Mucosa of rectum (tissue), 2 donors: ENCODE measurements at regions not wholly inside any gene's neighbourhood (a gene's known extent, or its start where the extent isn't known, plus 50 kb on each side); places are given as distances from the start of the nearest gene placed in this dataset.

Source experiments
- H3K27ac ChIP-seq, 2 donors: one replicate each; pipeline ENCODE4 v1.7.0; 2013; ENCODE audit warnings: inconsistent platforms in 2 of 2, low read depth in 2 of 2, low read length in 2 of 2
- H3K27me3 ChIP-seq, 2 donors: one replicate each; pipeline ENCODE4 v1.7.0; 2013; ENCODE audit warnings: low read length in 2 of 2; ENCODE audit not compliant: control insufficient read depth in 2 of 2, insufficient read depth in 2 of 2
- H3K36me3 ChIP-seq, 2 donors: one replicate each; pipeline ENCODE4 v1.7.0; 2013; ENCODE audit warnings: low read length in 2 of 2; ENCODE audit not compliant: control insufficient read depth in 2 of 2, insufficient read depth in 2 of 2
- H3K4me1 ChIP-seq, 2 donors: one replicate each; pipeline ENCODE4 v1.7.0; 2013; ENCODE audit warnings: low read length in 2 of 2, mild to moderate bottlenecking in 1 of 2; ENCODE audit not compliant: control insufficient read depth in 2 of 2, insufficient read depth in 2 of 2
- H3K4me3 ChIP-seq, 2 donors: one replicate each; pipeline ENCODE4 v1.7.0; 2013; ENCODE audit warnings: low read length in 2 of 2
- H3K9ac ChIP-seq, 2 donors: one replicate each; pipeline ENCODE4 v1.7.0; 2013; ENCODE audit warnings: low read length in 2 of 2, low read depth in 1 of 2, mild to moderate bottlenecking in 1 of 2
- H3K9me3 ChIP-seq, 2 donors: one replicate each; pipeline ENCODE4 v1.7.0; 2013; ENCODE audit warnings: low read length in 2 of 2; ENCODE audit not compliant: control insufficient read depth in 2 of 2
- donor health status: healthy.
- donor health status: Normal muscosa, but diverticular disease.

DNA sequence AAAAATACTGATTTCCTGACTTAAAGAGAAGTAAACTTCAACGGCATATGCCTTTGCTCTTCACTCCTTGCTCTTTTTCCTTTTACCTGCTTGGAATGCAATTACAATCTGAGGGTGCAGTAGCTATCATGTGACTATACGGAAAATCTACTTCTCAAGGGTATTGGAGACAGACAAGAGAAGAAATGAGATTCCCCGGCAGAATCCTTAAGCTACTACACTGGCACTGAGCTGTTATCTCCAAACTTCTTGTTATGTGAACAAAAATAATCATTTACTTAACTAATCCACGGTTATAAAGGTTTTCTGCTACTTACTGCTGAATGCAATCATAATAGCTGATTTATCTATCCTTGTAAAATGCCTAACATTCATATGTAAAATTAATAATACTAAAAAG lies 118.0 kb upstream of the IFNG-AS1 start:
- no peaks in the 10 kb centered on the region for H3K27me3 ChIP-seq
- no peak overlapping the region for H3K27ac ChIP-seq
- no peak overlapping the region for H3K4me3 ChIP-seq
- no peaks in the 10 kb centered on the region for H3K36me3 ChIP-seq
- no peaks in the 10 kb centered on the region for H3K9me3 ChIP-seq
- no peaks in the 10 kb centered on the region for H3K4me1 ChIP-seq
- H3K9ac ChIP-seq, result no peak overlapping the region

DNA sequence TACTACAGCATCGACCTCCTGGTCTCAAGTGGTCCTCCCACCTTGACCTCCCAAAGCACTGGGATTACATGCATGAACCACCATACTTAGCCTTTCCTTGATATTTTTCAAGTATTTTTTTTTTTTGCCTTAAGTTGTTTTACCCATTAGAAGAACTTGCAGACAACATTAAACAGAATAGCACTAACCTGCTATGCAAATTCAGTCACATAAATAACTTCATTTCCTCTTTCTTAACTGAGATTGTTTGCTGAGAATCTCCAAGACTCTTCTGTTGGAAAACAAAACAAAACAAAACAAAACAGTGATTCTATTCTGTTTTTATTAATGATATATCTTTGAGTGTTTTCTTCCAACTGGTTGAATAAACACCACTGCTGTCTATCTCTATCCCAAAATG lies 115.9 kb upstream of the IFNG-AS1 start:
- no peak overlapping the region for H3K4me3 ChIP-seq
- H3K4me1 ChIP-seq, result no peaks in the 10 kb centered on the region
- H3K9ac ChIP-seq, result no peak overlapping the region
- H3K27ac ChIP-seq, result no peak overlapping the region
- no peaks in the 10 kb centered on the region for H3K9me3 ChIP-seq
- H3K36me3 ChIP-seq, result no peaks in the 10 kb centered on the region
- H3K27me3 ChIP-seq, result no peaks in the 10 kb centered on the region

DNA sequence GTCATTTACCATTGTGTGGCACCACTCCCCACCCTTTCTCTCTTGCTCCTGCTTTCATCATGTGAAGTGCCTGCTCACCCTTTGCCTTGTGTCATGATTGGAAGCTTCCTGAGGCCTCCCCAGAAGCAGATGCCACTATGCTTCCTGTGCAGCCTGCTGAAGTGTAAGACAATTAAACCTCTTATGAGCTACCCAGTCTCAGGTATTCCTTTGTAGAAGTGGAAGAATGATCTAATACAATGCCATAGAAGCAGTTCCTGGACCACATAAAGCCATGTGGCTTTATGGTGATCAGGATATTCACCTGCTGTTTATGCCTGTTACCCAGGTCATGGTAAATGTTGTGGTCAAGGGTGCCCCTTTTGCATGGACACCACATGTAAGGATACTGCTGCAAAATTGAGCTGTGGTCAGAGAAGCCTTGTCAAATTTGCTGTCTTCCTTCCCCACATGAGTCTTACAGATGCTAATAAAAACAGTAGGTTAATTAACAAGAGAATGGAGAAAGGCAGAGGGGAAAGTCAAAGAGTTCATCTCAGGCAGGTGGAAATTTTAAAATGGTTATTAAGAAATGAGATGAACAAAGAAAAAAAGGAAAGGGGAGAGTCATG lies 112.8 kb upstream of the IFNG-AS1 start:
- no peak overlapping the region for H3K27ac ChIP-seq
- no peak overlapping the region for H3K9ac ChIP-seq
- no peak overlapping the region for H3K4me3 ChIP-seq
- no peaks in the 10 kb centered on the region for H3K9me3 ChIP-seq
- no peaks in the 10 kb centered on the region for H3K27me3 ChIP-seq
- H3K36me3 ChIP-seq, result no peaks in the 10 kb centered on the region
- H3K4me1 ChIP-seq, result no peaks in the 10 kb centered on the region

DNA sequence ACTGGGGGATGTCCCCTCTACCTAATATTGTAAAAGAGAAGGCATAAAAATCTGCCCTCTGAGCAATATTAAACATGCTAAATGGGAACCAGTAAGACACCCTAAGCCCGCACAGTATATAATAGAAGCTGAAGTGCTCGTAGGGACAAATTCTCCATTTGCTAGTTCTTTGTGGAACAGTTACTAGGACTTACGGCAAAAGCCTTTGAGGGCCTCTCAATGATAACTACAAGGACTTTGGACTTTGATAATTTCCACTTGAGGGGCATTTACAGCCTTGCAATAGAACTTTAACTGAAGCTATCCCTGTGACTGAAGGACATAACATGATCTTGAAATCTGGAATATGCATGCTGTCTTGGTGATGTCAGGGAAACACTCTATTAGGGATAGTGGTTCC lies 111.5 kb upstream of the IFNG-AS1 start:
- no peaks in the 10 kb centered on the region for H3K9me3 ChIP-seq
- H3K4me1 ChIP-seq, result no peaks in the 10 kb centered on the region
- no peak overlapping the region for H3K4me3 ChIP-seq
- H3K9ac ChIP-seq, result no peak overlapping the region
- no peak overlapping the region for H3K27ac ChIP-seq
- no peaks in the 10 kb centered on the region for H3K27me3 ChIP-seq
- H3K36me3 ChIP-seq, result no peaks in the 10 kb centered on the region

DNA sequence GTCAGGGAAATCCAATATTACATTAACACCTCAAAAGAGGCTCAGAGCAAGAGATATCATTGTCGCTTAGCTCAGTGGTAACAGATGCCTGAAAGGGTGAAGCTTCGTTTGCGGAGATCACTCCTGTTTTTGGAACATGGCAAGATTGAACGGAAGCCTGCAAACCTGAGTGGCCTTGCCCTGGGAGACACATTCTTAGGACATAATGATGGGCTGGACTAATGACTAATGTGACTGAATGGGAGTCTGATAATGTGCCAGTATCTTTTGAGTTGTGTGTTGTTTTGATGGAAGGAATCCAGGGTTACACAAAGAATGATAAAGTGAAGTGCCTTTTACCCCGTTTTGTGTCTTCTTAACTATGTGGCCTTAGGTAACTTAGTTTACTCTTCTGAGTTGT lies 109.3 kb upstream of the IFNG-AS1 start:
- Histone ChIP-seq H3K27me3 (no peaks in the 10 kb centered on the region), H3K36me3 (no peaks in the 10 kb centered on the region), H3K4me1 (no peaks in the 10 kb centered on the region), H3K9ac (no peak overlapping the region), H3K9me3 (no peaks in the 10 kb centered on the region), H3K27ac (no peak overlapping the region), H3K4me3 (no peak overlapping the region)

DNA sequence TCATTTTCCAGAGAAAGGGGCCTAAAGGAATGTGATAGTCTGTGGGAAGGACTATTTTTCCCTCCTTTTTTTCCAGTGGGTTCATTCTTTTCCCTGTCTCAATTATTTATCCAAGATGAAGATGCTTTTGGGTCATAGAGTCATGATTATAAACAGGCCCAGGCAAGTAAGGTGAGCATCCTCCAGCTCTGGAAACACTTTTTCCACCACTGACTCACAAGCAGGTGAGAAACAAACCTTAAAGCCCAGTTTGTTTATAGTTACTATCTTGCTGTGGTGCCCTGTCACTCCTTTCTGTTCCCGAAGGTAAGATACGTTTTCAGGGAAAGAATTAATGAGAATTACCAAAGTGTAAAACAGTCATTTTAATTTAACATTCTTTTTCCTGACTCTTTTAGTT lies 107.7 kb upstream of the IFNG-AS1 start:
- Histone ChIP-seq H3K4me1 (no peaks in the 10 kb centered on the region), H3K27me3 (no peaks in the 10 kb centered on the region), H3K36me3 (no peaks in the 10 kb centered on the region), H3K4me3 (no peak overlapping the region), H3K9me3 (no peaks in the 10 kb centered on the region), H3K9ac (no peak overlapping the region), H3K27ac (no peak overlapping the region)

DNA sequence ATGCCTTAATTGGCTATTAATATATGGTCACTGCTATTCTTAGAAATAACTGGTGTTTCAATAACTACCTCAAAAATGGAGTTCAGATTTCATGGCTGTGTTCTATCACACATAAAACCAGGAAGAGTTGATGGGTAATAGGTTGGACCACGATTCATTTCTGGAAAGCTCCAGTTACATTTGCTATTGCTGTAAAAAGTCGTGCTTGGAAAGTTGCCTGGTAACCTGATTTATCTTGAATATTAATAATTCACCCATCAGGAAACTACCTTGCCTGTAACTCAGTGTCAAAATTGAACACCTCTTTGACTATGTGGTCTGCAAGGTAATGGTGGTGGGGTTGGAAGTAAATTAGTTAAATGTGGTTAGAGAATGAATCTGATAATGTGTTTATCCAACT lies 104.7 kb upstream of the IFNG-AS1 start:
- H3K4me1 ChIP-seq, result no peaks in the 10 kb centered on the region
- H3K9ac ChIP-seq, result no peak overlapping the region
- no peaks in the 10 kb centered on the region for H3K27me3 ChIP-seq
- H3K4me3 ChIP-seq, result no peak overlapping the region
- no peak overlapping the region for H3K27ac ChIP-seq
- no peaks in the 10 kb centered on the region for H3K36me3 ChIP-seq
- H3K9me3 ChIP-seq, result no peaks in the 10 kb centered on the region

DNA sequence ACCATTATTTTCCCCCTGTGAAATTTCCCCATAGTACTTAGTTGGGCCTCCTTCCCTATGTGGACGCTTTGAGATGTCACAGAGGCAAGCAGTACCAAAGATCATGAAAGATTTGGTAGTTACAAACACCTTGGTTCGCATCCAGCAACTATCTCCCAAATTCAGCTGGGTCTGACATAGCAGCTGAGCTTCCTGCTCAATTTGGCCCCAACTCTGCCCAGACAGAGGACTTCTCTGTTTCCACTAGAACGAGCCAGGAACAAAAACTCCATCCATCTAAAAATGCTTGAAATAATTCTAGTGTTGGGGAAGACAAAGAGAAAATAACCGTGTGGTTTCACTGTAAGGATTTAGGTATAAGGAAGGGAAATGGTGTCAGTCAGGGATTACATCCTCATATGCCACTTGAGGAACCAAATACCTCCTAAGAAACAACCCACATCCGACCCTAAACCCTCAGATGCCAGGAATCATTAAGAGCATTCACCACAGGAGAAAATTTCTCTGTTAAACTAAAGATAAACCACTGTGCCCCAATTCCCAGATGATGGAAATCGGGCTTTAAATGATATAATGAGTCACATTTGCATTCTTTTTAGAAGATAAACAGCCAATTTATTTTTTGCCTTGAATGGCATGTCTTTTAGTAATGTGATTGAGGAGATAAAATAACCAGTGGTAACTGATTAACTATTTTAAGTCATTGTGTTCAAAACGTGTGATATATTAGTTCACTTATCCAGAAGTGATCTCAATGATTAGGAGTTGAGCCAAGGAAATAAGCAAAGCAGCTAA lies 103.7 kb upstream of the IFNG-AS1 start:
- Histone ChIP-seq H3K27ac (no peak overlapping the region), H3K9me3 (no peaks in the 10 kb centered on the region), H3K4me3 (no peak overlapping the region), H3K9ac (no peak overlapping the region), H3K36me3 (no peaks in the 10 kb centered on the region), H3K4me1 (no peaks in the 10 kb centered on the region), H3K27me3 (no peaks in the 10 kb centered on the region)

DNA sequence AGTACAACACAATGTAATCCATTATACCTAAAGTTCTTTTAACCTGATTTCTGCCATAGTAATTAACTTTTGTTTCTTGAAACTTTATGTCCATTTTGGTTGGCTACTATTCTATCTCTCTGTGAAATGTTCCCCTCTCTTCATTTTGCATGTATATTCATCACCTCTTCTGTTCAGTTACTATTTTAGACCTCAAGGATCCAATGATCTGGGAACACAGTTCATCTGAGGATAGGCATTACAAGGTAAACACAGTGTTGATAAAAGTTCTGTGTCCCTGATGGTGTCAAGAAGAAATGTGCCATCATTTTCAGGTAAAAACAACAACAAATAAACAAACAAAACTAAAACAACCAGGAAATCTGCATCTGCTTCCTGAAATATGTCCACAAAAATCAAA lies 102.2 kb upstream of the IFNG-AS1 start:
- Histone ChIP-seq H3K4me1 (no peaks in the 10 kb centered on the region), H3K36me3 (no peaks in the 10 kb centered on the region), H3K4me3 (no peak overlapping the region), H3K27me3 (no peaks in the 10 kb centered on the region), H3K27ac (no peak overlapping the region), H3K9ac (no peak overlapping the region), H3K9me3 (no peaks in the 10 kb centered on the region)

DNA sequence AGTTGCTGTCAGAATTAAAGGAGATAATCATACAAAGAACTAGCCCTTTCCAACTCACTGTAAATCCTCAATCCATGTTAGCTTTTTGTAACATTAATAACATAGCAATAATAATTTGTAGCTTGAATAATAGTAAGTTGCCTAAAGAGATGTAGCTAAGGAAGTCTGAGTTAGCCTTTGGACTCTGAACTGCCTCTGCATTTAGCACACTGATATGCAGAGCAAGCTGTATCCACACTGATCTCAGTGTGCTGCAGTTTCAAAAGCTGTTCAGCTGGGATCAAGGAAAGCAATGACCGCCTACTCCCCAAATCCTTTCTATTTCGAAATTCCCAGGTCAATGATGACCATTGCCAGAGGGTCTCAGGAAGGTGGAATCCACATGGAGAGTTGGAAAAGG lies 99.3 kb upstream of the IFNG-AS1 start:
- Histone ChIP-seq H3K36me3 (no peaks in the 10 kb centered on the region), H3K27ac (no peak overlapping the region), H3K4me1 (no peaks in the 10 kb centered on the region), H3K9ac (no peak overlapping the region), H3K27me3 (no peaks in the 10 kb centered on the region), H3K9me3 (no peaks in the 10 kb centered on the region), H3K4me3 (no peak overlapping the region)
